Transverse colon (tissue), 4 donors: ENCODE measurements at regions not wholly inside any gene's neighbourhood (a gene's known extent, or its start where the extent isn't known, plus 50 kb on each side); places are given as distances from the start of the nearest gene placed in this dataset.

Experiments
- DNase-seq: peaks from one replicate; pipeline ENCODE4 v3.0.0-alpha.2; 2019
- H3K27ac ChIP-seq, 4 donors: fragments of 200-600 bp; sonication (generic); 2 replicates each; pipeline ENCODE4 v1.5.1; 2016 to 2018; ENCODE audit warnings: inconsistent platforms in 4 of 4
- H3K27me3 ChIP-seq: fragments of 200-600 bp; sonication (generic); 2 replicates; pipeline ENCODE4 v1.5.1; 2017; ENCODE audit warnings: inconsistent platforms
- H3K36me3 ChIP-seq, 4 donors: fragments of 200-600 bp; sonication (generic); 2 replicates each; pipeline ENCODE4 v1.5.1; 2017 to 2019; ENCODE audit warnings: inconsistent platforms in 4 of 4
- H3K4me1 ChIP-seq, 4 donors: fragments of 200-600 bp; sonication (generic); 2 replicates each; pipeline ENCODE4 v1.5.1; 2017 to 2020; ENCODE audit warnings: inconsistent platforms in 4 of 4
- H3K4me3 ChIP-seq, 4 donors: fragments of 200-600 bp; sonication (generic); 1 replicate in 1 of 4; 2 replicates in 3 of 4; pipeline versions ENCODE4 v1.5.1 to v1.6.1; 2017 to 2019; ENCODE audit warnings: inconsistent platforms in 4 of 4
- H3K9me3 ChIP-seq, 2 donors: fragments of 200-600 bp; sonication (generic); 2 replicates each; pipeline ENCODE4 v1.5.1; 2017 to 2019; ENCODE audit warnings: inconsistent platforms in 2 of 2
- CTCF ChIP-seq, 5 experiments: fragments of 200-600 bp in 3 of 5; fragments of 450-650 bp in 2 of 5; sonication (generic) in 3 of 5; IDR thresholded peaks; 1 replicate in 2 of 5; 2 replicates in 3 of 5; pipeline ENCODE4 v1.5.1; 2016 to 2017; ENCODE audit warnings: antibody characterized with exemption in 5 of 5, inconsistent platforms in 3 of 5, mild to moderate bottlenecking in 2 of 5, moderate library complexity in 1 of 5
- EP300 ChIP-seq: sonication (generic); formaldehyde crosslinking; IDR thresholded peaks from one replicate; pipeline ENCODE4 v1.6.1; 2017; ENCODE audit warnings: antibody characterized with exemption, low read depth
- POLR2A ChIP-seq: fragments of 450-650 bp; IDR thresholded peaks from one replicate; pipeline ENCODE4 v1.6.1; 2016; ENCODE audit warnings: antibody characterized with exemption, mild to moderate bottlenecking, moderate library complexity
- POLR2AphosphoS5 ChIP-seq, 3 donors: sonication (generic); formaldehyde crosslinking; IDR thresholded peaks; one replicate each; pipeline ENCODE4 v1.6.1; 2016; ENCODE audit warnings: antibody characterized with exemption in 3 of 3
- WGBS, 2 donors: methylation state at CpG; one replicate each; pipeline ENCODE4 v1.1.5; 2018; ENCODE audit warnings: low coverage in 1 of 2; 5-methylcytosine and 5-hydroxymethylcytosine counted together
- in situ Hi-C, 4 donors: fragments of 200-750 bp; cut with MboI; loops; one replicate each; pipeline versions ENCODE4 v1.15.0 to v1.15.1; 2017; ENCODE audit warnings: low sequenced_read_pairs in 3 of 4, low pct_ligation_motif_present in 1 of 4, low pct_unique_long_range_greater_than_20kb in 1 of 4
- intact Hi-C: fragments of 100-400 bp; cut with DNase I; formaldehyde crosslinking; loops from one replicate; pipeline ENCODE4 v1.15.1; 2023; ENCODE audit warnings: low total_unique reads

- no peak overlapping the region for H3K27ac ChIP-seq
- WGBS, 2 donors, result 56 to 61% methylated on average over 3 of the region's 3 CpGs
- DNase-seq, result no peak
- in situ Hi-C loops (no loop called here), intact Hi-C loops (no loop called here)
- H3K27me3 ChIP-seq, result no peaks in the 10 kb centered on the region
- H3K36me3 ChIP-seq, result no peaks in the 10 kb centered on the region
- H3K4me3 ChIP-seq, result no peak overlapping the region
- H3K9me3 ChIP-seq, result no peaks in the 10 kb centered on the region
- H3K4me1 ChIP-seq, result no peaks in the 10 kb centered on the region
- TF ChIP-seq POLR2A (no peak), POLR2AphosphoS5 (IDR thresholded peaks at IDR 0.05) (no peak), EP300 (no peak), CTCF (IDR thresholded peaks at IDR 0.05) (no peak)
Observed at GRCh38 chr2:215876139-215876936, 137.0 kb downstream of the MREG start.

DNA sequence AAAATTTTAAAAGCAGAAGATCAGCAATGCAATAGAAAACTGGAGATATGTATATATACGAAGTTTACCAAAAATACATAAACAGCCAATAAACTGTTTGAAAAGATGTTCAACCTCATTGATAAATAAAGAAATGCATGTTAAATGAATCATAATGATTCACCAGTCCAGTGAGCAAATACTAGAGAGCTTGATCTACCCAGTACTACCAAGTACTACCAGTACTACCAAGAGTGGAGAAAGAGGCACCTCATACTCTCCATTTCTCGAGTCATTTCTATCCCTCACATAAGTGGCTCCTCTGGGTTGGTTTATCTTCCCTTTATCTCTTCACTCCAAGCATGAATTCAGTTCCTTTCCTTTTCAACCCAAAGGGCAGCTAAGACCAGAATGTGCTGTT lies 138.9 kb downstream of the MREG start:
- 72 to 85% methylated on average over 2 of the region's 2 CpGs for WGBS, 2 donors
- H3K27ac ChIP-seq, result no peak overlapping the region
- no peak overlapping the region for H3K4me3 ChIP-seq
- no peak for DNase-seq
- no peaks in the 10 kb centered on the region for H3K36me3 ChIP-seq
- TF ChIP-seq POLR2A (no peak), CTCF (IDR thresholded peaks at IDR 0.05) (no peak), EP300 (no peak), POLR2AphosphoS5 (IDR thresholded peaks at IDR 0.05) (no peak)
- in situ Hi-C loops (no loop called here), intact Hi-C loops (no loop called here)
- H3K9me3 ChIP-seq, result no peaks in the 10 kb centered on the region
- no peaks in the 10 kb centered on the region for H3K4me1 ChIP-seq
- H3K27me3 ChIP-seq, result no peaks in the 10 kb centered on the region

DNA sequence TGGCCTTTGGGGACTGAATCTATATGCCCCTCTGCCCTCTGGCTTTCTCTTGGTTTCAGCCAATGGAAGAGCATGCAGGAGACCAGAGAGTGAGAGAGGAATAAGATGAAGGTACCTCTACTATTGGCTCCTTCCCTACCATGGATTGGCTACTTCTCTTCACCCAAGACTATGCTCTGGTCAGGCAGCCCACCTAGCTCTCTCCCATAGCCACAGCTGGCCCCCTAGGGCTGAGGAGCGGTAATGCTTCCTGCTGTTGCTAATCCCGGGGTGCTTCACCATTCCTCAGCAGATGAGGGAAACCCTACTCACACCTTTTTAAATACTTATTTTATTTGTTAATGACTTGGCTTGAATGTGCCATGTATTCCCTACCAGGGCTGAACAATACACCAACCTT lies 142.4 kb downstream of the MREG start:
- intact Hi-C loops (no loop called here), in situ Hi-C loops (no loop called here)
- Histone ChIP-seq H3K27ac (no peak overlapping the region), H3K4me3 (no peak overlapping the region), H3K27me3 (no peaks in the 10 kb centered on the region), H3K9me3 (no peaks in the 10 kb centered on the region), H3K36me3 (no peaks in the 10 kb centered on the region), H3K4me1 (no peaks in the 10 kb centered on the region)
- TF ChIP-seq EP300, result no peak
- peak in 1 of 5 experiments; percentile 8 for TF ChIP-seq CTCF (IDR thresholded peaks at IDR 0.05)
- 96 to 100% methylated on average over 2 of the region's 2 CpGs for WGBS, 2 donors
- DNase-seq, result no peak

- Histone ChIP-seq H3K4me3 (no peak overlapping the region), H3K27me3 (no peaks in the 10 kb centered on the region), H3K36me3 (no peaks in the 10 kb centered on the region), H3K4me1 (no peaks in the 10 kb centered on the region), H3K27ac (no peak overlapping the region), H3K9me3 (no peaks in the 10 kb centered on the region)
- 42 to 66% methylated on average over 2 to 3 of the region's 3 CpGs for WGBS, 2 donors
- intact Hi-C loops (no loop called here), in situ Hi-C loops (no loop called here)
- no peak for DNase-seq
- peak; percentile 4 for TF ChIP-seq EP300
- no peak for TF ChIP-seq POLR2A
- TF ChIP-seq POLR2AphosphoS5 (IDR thresholded peaks at IDR 0.05), result peak in 2 of 3 donors; percentile 20 to 26
- no peak for TF ChIP-seq CTCF (IDR thresholded peaks at IDR 0.05)
Observed at GRCh38 chr2:215870088-215870490, 143.3 kb downstream of the MREG start.
